Activated CD4-positive, alpha-beta T cell treated with anti-CD3 and anti-CD28 coated beads, Interleukin-2, Interleukin-4, amounts not matched to agents 100 ng/mL and 50 ng/mL, durations not matched to agents 16 hours and 8 hours (primary cell): ENCODE measurements at regions not wholly inside any gene's neighbourhood (a gene's known extent, or its start where the extent isn't known, plus 50 kb on each side); places are given as distances from the start of the nearest gene placed in this dataset.
"Not testable (repeated sequence)": the region's sequence is repeated elsewhere in the genome, so short reads cannot be mapped to it uniquely, and the experiment has no call there.

Experiments
- DNase-seq: peaks from one replicate; pipeline ENCODE4 v3.0.0-alpha.2; 2020; ENCODE audit warnings: low spot score

DNA sequence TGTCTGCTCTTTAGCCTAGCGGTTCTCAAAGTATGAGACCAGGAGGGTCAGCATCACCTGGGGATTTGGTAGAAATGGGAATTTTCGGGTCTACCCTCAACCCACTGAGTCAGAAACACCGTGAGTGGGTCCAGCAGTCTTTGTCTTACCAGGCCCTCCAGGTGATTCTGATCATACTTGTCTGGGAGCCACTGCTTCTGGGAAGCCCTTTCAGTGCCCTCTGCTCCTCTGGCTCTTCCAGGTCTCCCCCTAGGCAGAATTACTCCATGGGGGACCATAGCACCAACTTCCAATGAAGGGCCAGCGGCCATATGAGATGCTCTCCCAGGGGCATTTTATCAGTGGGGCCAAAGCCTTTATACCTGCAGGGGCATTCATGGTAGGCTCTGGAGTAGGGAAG lies 81.0 kb upstream of the ETV3 start:
- DNase-seq = no peak

GRCh38 chr1:157218671-157219070 lies 80.5 kb upstream of the ETV3 start:
- no peak for DNase-seq

- DNase-seq = no peak
Observed at GRCh38 chr1:157217486-157217885, 79.3 kb upstream of the ETV3 start.

DNA sequence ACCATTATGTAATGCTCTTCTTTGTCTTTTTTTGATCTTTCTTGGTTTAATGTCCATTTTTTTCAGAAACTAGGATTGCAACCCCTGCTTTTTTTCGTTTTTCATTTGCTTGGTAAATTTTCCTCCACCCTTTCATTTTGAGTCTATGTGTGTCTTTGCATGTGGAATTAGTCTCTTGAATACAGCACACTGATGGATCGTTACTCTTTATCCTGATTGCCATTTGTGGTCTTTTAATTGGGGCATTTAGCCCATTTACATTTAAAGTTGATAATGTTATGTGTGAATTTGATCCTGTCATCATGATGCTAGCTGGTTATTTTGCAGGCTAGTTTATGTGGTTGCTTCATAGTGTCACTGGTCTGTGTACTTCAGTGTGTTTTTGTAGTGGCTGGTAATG lies 75.6 kb upstream of the ETV3 start:
- no peak for DNase-seq

DNA sequence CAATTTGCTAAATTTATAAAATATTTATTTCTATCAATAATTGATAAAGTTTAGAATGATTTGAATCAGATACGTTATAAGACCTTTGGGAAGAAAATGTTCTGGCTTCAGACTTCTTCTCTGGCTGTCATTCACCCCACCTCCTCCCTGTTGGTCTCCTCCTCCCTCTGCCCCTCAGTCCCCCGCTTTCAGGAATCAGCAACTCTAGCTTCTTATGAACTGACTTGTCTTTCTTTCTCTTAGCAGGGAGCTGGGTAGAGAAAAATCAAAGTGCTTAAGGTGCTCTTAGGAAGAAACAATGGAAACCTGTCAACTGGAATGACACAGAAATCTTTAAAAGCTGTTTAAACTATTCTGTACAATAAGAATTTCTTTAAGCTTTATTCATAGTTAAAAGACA lies 71.3 kb upstream of the ETV3 start:
- DNase-seq = no peak

DNA sequence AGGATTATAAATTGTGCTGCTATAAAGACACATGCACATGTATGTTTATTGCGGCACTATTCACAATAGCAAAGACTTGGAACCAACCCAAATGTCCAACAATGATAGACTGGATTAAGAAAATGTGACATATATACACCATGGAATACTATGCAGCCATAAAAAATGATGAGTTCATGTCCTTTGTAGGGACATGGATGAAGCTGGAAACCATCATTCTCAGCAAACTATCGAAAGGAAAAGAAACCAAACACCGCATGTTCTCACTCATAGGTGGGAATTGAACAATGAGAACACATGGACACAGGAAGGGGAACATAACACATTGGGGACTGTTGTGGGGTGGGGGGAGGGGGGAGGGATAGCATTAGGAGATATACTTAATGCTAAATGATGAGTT lies 67.8 kb upstream of the ETV3 start:
- DNase-seq = not testable (repeated sequence)

DNA sequence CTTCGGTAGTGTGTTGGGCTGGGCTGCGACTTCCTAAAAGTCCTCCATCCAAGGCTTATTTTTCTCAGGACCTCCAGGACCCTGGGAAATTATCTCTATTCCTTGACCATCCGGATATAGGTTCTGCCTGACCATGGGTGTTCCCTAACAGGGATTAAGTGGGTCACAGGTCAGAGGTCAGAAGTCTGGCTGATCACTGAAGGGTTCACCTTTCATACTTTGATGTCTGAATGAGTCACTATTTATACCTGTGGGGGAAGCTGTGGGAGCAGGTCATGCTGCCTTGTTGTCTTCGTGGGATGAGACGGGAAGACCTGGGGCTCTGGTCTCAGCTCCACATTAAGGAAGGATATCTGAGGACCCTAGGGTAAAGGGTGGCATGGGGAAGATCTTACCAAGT lies 65.0 kb upstream of the ETV3 start:
- DNase-seq = no peak

- no peak for DNase-seq
Observed at GRCh38 chr1:157202331-157202730, 64.1 kb upstream of the ETV3 start.

GRCh38 chr1:157201767-157202166 lies 63.6 kb upstream of the ETV3 start:
- no peak for DNase-seq

GRCh38 chr1:157200451-157200850 lies 62.3 kb upstream of the ETV3 start:
- DNase-seq = no peak

GRCh38 chr1:157199421-157199755 lies 61.2 kb upstream of the ETV3 start:
- no peak for DNase-seq

DNA sequence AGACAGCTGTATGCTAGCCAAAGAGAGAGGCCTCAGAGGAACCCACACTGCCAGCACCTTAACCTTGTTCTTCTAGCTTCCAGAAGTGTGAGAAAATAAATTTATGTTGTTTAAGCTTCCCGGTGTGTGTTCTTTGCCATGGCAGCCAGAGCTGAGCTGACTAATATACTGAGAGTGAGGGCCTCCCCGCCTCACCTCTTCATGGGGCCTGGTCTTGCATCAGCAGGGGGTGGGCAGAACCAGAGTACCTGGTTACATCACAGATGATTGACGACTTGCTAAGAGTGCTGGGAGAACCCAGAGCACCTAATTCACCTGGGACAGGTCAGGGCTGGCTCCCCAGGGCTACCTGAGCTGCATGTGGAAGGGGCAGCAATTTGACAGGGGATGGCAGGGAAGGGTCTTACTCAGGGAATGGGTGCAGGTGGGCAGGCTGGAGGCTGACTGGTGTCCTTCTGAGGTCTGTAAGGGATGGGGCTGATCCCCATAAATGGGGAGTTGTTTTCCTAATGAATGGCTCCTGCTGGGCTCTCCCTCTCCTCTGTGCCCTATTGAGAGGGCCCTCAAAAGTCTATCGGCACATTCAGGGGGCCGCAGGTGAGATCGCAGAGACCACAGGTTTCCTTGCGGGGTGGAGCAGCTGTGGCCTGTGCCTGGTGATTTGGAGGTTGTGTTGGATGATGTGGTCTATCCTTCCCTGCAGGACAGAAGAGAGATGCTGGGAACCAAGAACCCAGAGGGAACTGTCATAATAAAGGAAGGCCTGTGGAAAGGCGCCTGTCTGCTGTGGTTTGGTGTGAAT lies 60.6 kb upstream of the ETV3 start:
- DNase-seq = no peak

DNA sequence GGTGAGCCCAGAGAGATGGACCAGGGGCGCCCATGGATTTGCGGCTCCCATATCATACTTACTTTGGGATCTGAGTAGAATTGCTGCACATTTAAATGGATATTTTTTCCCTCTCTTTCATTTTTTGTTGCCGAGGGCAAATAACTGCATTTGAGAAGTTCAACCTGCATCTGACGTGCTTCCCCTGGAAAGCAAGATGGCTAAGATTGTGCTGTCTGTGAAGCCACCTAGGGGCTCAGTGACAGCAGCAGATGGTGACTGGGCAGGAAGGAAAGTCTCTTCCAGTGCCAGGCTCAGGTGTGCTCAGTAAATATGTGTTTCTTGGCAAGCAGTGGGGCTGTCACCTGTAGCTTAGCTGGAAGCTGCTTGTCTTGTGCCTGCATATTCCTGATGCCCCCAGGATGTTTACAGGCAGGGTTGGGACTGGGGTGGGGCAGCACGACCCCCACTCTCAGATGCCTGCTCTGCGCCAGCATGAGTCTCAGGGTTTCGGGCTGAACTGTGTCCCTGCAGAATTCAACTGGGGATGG lies 59.8 kb upstream of the ETV3 start:
- DNase-seq = no peak

GRCh38 chr1:157196670-157197456 lies 58.7 kb upstream of the ETV3 start:
- not testable (repeated sequence) for DNase-seq

DNA sequence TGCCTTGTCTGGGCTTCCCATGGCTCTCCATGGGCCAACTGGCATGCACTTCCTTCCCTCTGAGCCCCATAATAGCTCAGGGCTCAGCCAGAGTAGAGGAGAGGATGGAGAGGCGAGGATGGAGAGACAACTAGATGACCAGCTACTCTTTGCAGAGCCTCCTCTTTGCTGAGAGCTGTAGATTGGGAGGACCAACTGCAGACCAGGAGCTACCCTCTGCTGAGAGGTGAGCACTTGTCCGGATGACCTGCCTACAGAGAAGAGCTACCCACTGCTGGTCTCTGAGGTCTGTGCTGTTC lies 58.0 kb upstream of the ETV3 start:
- no peak for DNase-seq

DNA sequence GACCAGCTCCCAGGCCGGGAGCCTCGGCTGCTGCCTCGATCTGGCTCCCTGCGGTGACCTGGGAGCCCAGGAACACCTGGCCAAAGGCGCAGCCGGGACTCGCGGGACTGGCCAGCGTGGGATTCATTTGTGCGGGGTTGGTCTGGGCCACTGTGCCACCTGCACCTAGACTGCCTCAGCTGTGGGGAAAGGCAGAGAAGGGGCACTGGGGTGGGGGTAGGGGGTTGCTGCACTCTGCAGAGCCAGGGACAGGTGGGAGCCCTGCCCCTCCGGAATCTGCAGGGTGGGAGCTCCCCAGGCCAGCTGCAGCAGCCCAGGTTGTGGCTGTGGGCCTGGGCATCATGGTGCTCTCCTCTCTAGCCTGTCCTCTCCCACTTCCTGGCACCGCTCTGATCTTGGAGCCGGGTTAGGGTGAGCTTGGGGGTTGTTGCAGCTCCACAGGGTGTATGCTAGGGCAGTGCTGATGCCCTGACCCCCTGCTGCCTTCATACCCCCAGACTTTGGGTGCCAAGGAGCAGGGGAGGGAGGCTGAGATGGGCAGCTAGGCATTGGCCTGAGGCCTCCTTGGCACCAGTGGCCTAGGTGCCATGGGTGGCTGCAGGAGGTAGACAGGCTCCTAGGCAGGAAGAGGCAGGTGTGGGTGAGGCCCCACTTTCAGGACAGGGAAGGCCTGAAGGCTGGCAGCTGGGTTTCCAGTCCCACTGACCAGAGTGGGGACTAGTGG lies 57.5 kb upstream of the ETV3 start:
- DNase-seq = no peak

- DNase-seq = no peak
Observed at GRCh38 chr1:157194731-157195520, 56.7 kb upstream of the ETV3 start.

DNA sequence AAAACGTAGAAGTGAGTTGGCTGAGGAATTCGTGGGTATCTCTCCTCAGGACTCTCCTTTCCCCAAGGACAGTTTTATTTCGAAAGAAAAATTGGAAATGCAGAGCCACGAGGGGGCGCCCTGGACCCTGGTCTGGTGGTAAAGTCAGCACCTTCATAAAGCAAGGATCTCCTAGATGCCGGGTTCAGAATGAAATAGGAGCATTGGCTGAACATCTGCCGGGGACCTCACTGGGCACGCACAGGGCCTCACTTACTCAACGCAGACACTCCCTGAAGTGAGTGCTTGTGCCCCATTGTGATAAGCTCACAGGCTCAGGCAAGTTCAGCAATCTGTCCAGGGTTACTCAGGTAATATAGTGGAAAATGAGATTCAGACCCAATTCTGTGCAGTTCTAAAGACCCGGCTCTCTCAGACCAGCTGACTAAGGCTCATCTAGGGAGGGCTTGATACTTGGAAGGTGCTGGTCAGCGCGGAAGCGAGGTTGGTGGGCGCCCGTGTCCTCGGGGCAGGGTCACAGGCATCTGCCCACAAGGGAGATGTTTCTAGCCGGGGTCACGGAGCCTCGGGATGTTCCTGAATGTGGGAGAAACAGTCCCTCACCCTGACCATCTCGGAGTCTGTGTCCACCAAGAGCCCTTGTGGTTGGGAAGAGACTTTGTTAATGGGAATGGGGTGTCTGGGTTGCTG lies 55.7 kb upstream of the ETV3 start:
- peak; percentile 66 for DNase-seq

DNA sequence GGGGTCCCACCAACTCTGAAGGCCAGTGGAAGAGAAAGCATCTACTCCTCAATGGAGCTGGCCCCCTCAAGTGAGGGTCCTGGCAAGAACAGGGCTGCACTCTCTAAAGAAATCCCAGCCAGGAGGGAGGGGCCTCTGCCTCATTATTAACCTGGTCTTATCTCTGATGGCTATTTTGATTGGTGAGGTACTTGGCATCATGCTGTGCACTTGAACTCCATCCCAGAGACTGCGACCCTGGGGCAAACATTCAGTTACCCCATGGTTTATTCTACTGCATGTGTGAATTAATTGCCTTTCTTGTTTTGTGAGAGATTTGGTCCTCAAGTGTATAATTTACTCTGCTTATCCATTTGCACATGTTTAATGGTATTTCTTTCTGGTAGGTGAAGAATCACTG lies 55.0 kb upstream of the ETV3 start:
- DNase-seq = no peak

GRCh38 chr1:157189986-157190982 lies 52.1 kb upstream of the ETV3 start:
- DNase-seq = no peak
